T-helper 1 cell treated with Interleukin-12 subunit alpha and Interleukin-12 subunit beta and Interleukin-4 antibody, amounts not matched to agents 30 μg/mL and 1 μg/mL, for 36 hours (primary cell): ENCODE measurements at regions not wholly inside any gene's neighbourhood (a gene's known extent, or its start where the extent isn't known, plus 50 kb on each side); places are given as distances from the start of the nearest gene placed in this dataset.
"Not testable (repeated sequence)": the region's sequence is repeated elsewhere in the genome, so short reads cannot be mapped to it uniquely, and the experiment has no call there.

Experiments
- H3K27ac Mint-ChIP-seq: one replicate; pipeline ENCODE4 v1.8.0; 2021; ENCODE audit warnings: mild to moderate bottlenecking, mixed read lengths
- H3K27me3 Mint-ChIP-seq: one replicate; pipeline ENCODE4 v1.8.0; 2021; ENCODE audit warnings: low read depth, mixed read lengths
- H3K36me3 Mint-ChIP-seq: one replicate; pipeline ENCODE4 v1.8.0; 2021; ENCODE audit warnings: low read depth, mixed read lengths
- H3K4me1 Mint-ChIP-seq: one replicate; pipeline ENCODE4 v1.8.0; 2021; ENCODE audit warnings: low read depth, mixed read lengths
- H3K4me3 Mint-ChIP-seq: one replicate; pipeline ENCODE4 v1.8.0; 2021; ENCODE audit warnings: mild to moderate bottlenecking, moderate library complexity, mixed read lengths
- H3K9me3 Mint-ChIP-seq: one replicate; pipeline ENCODE4 v1.8.0; 2021; ENCODE audit warnings: mixed read lengths

DNA sequence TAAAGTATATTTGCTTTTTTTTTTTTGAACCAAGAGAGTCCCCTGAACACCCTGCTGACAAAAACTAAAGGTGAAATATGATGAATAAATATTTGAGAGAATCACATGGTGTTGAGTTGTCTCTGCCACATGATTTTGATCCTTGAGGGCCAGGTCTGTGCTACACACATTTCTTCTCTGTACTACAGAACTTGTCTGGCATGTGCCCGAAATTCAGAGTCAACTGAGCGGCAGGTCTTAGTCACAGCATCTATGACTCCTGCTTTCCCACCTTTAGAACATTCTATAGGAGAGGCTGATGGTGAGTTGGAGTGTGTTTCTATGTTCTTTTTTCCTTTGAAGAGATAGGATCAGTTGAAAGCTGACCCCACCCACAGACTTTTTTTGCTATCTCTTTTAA lies 79.0 kb upstream of the NBPF19 start:
- H3K4me1 Mint-ChIP-seq, H3K27ac Mint-ChIP-seq, H3K36me3 Mint-ChIP-seq, H3K27me3 Mint-ChIP-seq, H3K4me3 Mint-ChIP-seq, H3K9me3 Mint-ChIP-seq: not testable (repeated sequence)

DNA sequence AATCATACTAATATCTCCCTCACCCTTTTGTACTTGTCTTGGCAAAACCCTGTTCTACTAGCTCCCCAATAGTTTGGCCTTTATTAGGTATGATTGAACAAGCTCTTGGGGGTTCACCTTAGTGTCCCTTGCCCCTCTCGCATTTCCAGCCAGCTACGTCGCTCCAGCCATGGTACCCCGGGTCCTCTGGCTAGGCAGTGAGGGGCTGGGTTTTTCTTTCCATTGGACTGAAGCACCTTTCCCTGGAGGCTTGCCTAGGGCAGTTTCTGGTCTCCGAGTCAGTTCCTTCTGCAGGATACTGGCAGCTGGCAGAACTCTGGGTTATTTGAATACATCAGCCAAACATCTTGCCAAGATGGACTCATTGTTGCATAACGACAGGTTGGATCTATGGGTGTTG lies 76.3 kb upstream of the NBPF19 start:
- H3K27me3 Mint-ChIP-seq, H3K36me3 Mint-ChIP-seq, H3K4me1 Mint-ChIP-seq, H3K27ac Mint-ChIP-seq, H3K9me3 Mint-ChIP-seq, H3K4me3 Mint-ChIP-seq: not testable (repeated sequence)

- H3K27ac Mint-ChIP-seq, H3K9me3 Mint-ChIP-seq, H3K4me3 Mint-ChIP-seq, H3K36me3 Mint-ChIP-seq, H3K27me3 Mint-ChIP-seq, H3K4me1 Mint-ChIP-seq: not testable (repeated sequence)
Observed at GRCh38 chr1:149408404-149408803, 66.4 kb upstream of the NBPF19 start.

- not testable (repeated sequence) for H3K27ac Mint-ChIP-seq, H3K9me3 Mint-ChIP-seq, H3K27me3 Mint-ChIP-seq, H3K36me3 Mint-ChIP-seq, H3K4me3 Mint-ChIP-seq, H3K4me1 Mint-ChIP-seq
Observed at GRCh38 chr1:149415373-149415772, 59.5 kb upstream of the NBPF19 start.

- H3K27me3 Mint-ChIP-seq, H3K36me3 Mint-ChIP-seq, H3K4me3 Mint-ChIP-seq, H3K4me1 Mint-ChIP-seq, H3K9me3 Mint-ChIP-seq, H3K27ac Mint-ChIP-seq: not testable (repeated sequence)
Observed at GRCh38 chr1:149418782-149419181, 56.1 kb upstream of the NBPF19 start.

- not testable (repeated sequence) for H3K4me3 Mint-ChIP-seq, H3K27ac Mint-ChIP-seq, H3K4me1 Mint-ChIP-seq
Observed at GRCh38 chr1:149423122-149423521, 51.7 kb upstream of the NBPF19 start.

More at GRCh38 chr1:149423122-149423521, 51.7 kb upstream of the NBPF19 start:
- H3K9me3 Mint-ChIP-seq, H3K27me3 Mint-ChIP-seq, H3K36me3 Mint-ChIP-seq: not testable (repeated sequence)
